ENCODE measurements at regions not wholly inside any gene's neighbourhood (a gene's known extent, or its start where the extent isn't known, plus 50 kb on each side); places are given as distances from the start of the nearest gene placed in this dataset.
A peak's percentile ranks its signal among the peaks of the same experiment; 100 is the strongest.
"Not testable (repeated sequence)": the region's sequence is repeated elsewhere in the genome, so short reads cannot be mapped to it uniquely, and the experiment has no call there.

GRCh38 chr6:21880249-21880648 is 286.7 kb downstream of the SOX4 start:
- not testable (repeated sequence) for H2AK5ac ChIP-seq (ENCODE audit: low read length, severe bottlenecking); H3K18ac ChIP-seq (ENCODE audit: low read depth in 1 of 2, low read length in 2 of 2); H3K4me3 ChIP-seq (ENCODE audit: insufficient read depth in 1 of 2, low read depth in 1 of 2, low read length in 2 of 2); H4K8ac ChIP-seq (ENCODE audit: low read length); H3K4me2 ChIP-seq (ENCODE audit: low read length, poor library complexity, severe bottlenecking); H3K36me3 ChIP-seq (ENCODE audit: control insufficient read depth in 1 of 2, insufficient read depth in 2 of 2, low read depth in 1 of 2, low read length in 2 of 2); H3K23ac ChIP-seq (ENCODE audit: low read length in 2 of 2); H2AFZ ChIP-seq (ENCODE audit: low read depth, low read length); H3K9me3 ChIP-seq (ENCODE audit: control insufficient read depth, low read length); H2BK12ac ChIP-seq (ENCODE audit: low read length in 2 of 2); H3K4me1 ChIP-seq (ENCODE audit: control insufficient read depth, insufficient read depth, low read depth, low read length); H3K27me3 ChIP-seq (ENCODE audit: control insufficient read depth in 1 of 2, insufficient read depth in 1 of 2, low read length in 2 of 2); H2BK15ac ChIP-seq (ENCODE audit: low read depth, poor library complexity, severe bottlenecking); H3K4ac ChIP-seq (ENCODE audit: low read depth in 1 of 2, low read length in 2 of 2); H3K27ac ChIP-seq (ENCODE audit: low read length, poor library complexity, severe bottlenecking); DNase-seq; H3K14ac ChIP-seq (ENCODE audit: low read length in 2 of 2); H2BK5ac ChIP-seq (ENCODE audit: low read depth, low read length, poor library complexity, severe bottlenecking); H3K79me1 ChIP-seq (replicated peaks; ENCODE audit: low read length, poor library complexity, severe bottlenecking); H4K91ac ChIP-seq (ENCODE audit: low read length); H3K9ac ChIP-seq (ENCODE audit: low read length); H2BK120ac ChIP-seq (ENCODE audit: low read depth, low read length)
- WGBS, result no CpG with 5 or more reads among the region's 2 CpGs

GRCh38 chr6:21881969-21882465 is 288.5 kb downstream of the SOX4 start:
- Histone ChIP-seq H3K79me1 (replicated peaks; ENCODE audit: low read length, poor library complexity, severe bottlenecking) (peaks cover 1% of the 10 kb centered on the region), H2AK5ac (ENCODE audit: low read length, severe bottlenecking) (no peak overlapping the region), H3K14ac (ENCODE audit: low read length in 2 of 2) (no peak overlapping the region), H4K91ac (ENCODE audit: low read length) (no peak overlapping the region), H2BK120ac (ENCODE audit: low read depth, low read length) (no peak overlapping the region), H2BK5ac (ENCODE audit: low read depth, low read length, poor library complexity, severe bottlenecking) (no peak overlapping the region), H3K4ac (ENCODE audit: low read depth in 1 of 2, low read length in 2 of 2) (no peak overlapping the region), H3K18ac (ENCODE audit: low read depth in 1 of 2, low read length in 2 of 2) (no peak overlapping the region), H3K27me3 (ENCODE audit: control insufficient read depth in 1 of 2, insufficient read depth in 1 of 2, low read length in 2 of 2) (no peaks in the 10 kb centered on the region), H3K9ac (ENCODE audit: low read length) (no peak overlapping the region), H2BK15ac (ENCODE audit: low read depth, poor library complexity, severe bottlenecking) (no peak overlapping the region), H4K8ac (ENCODE audit: low read length) (no peak overlapping the region), H3K27ac (ENCODE audit: low read length, poor library complexity, severe bottlenecking) (no peak overlapping the region), H3K36me3 (ENCODE audit: control insufficient read depth in 1 of 2, insufficient read depth in 2 of 2, low read depth in 1 of 2, low read length in 2 of 2) (no peaks in the 10 kb centered on the region), H2BK12ac (ENCODE audit: low read length in 2 of 2) (no peak overlapping the region), H3K4me1 (ENCODE audit: control insufficient read depth, insufficient read depth, low read depth, low read length) (peaks cover 4% of the 10 kb centered on the region), H2AFZ (ENCODE audit: low read depth, low read length) (no peak overlapping the region), H3K4me2 (ENCODE audit: low read length, poor library complexity, severe bottlenecking) (no peak overlapping the region), H3K4me3 (ENCODE audit: insufficient read depth in 1 of 2, low read depth in 1 of 2, low read length in 2 of 2) (no peak overlapping the region), H3K23ac (ENCODE audit: low read length in 2 of 2) (no peak overlapping the region), H3K9me3 (ENCODE audit: control insufficient read depth, low read length) (peaks cover 5% of the 10 kb centered on the region)
- WGBS, result 71% methylated on average over 1 of the region's 1 CpG
- no peak for DNase-seq

GRCh38 chr6:21883595-21884328 is 290.2 kb downstream of the SOX4 start:
- Histone ChIP-seq H4K91ac (ENCODE audit: low read length) (no peak overlapping the region), H3K4me1 (ENCODE audit: control insufficient read depth, insufficient read depth, low read depth, low read length) (peaks cover 8% of the 10 kb centered on the region), H3K27ac (ENCODE audit: low read length, poor library complexity, severe bottlenecking) (no peak overlapping the region), H3K9ac (ENCODE audit: low read length) (no peak overlapping the region), H3K4ac (ENCODE audit: low read depth in 1 of 2, low read length in 2 of 2) (no peak overlapping the region), H4K8ac (ENCODE audit: low read length) (no peak overlapping the region), H3K4me3 (ENCODE audit: insufficient read depth in 1 of 2, low read depth in 1 of 2, low read length in 2 of 2) (no peak overlapping the region), H3K4me2 (ENCODE audit: low read length, poor library complexity, severe bottlenecking) (no peak overlapping the region), H3K14ac (ENCODE audit: low read length in 2 of 2) (no peak overlapping the region), H2AFZ (ENCODE audit: low read depth, low read length) (no peak overlapping the region), H3K23ac (ENCODE audit: low read length in 2 of 2) (no peak overlapping the region), H3K79me1 (replicated peaks; ENCODE audit: low read length, poor library complexity, severe bottlenecking) (peaks cover 1% of the 10 kb centered on the region), H3K9me3 (ENCODE audit: control insufficient read depth, low read length) (peaks cover 5% of the 10 kb centered on the region), H2BK120ac (ENCODE audit: low read depth, low read length) (no peak overlapping the region), H3K27me3 (ENCODE audit: control insufficient read depth in 1 of 2, insufficient read depth in 1 of 2, low read length in 2 of 2) (no peaks in the 10 kb centered on the region), H2BK15ac (ENCODE audit: low read depth, poor library complexity, severe bottlenecking) (no peak overlapping the region), H2BK5ac (ENCODE audit: low read depth, low read length, poor library complexity, severe bottlenecking) (no peak overlapping the region), H2BK12ac (ENCODE audit: low read length in 2 of 2) (no peak overlapping the region), H3K18ac (ENCODE audit: low read depth in 1 of 2, low read length in 2 of 2) (no peak overlapping the region), H3K36me3 (ENCODE audit: control insufficient read depth in 1 of 2, insufficient read depth in 2 of 2, low read depth in 1 of 2, low read length in 2 of 2) (no peaks in the 10 kb centered on the region), H2AK5ac (ENCODE audit: low read length, severe bottlenecking) (peak overlapping the region; percentile 91)
- WGBS, result over 99% methylated on average over 5 of the region's 5 CpGs
- DNase-seq, result no peak

GRCh38 chr6:21885111-21885510 is 291.6 kb downstream of the SOX4 start:
- Histone ChIP-seq H3K4me2 (ENCODE audit: low read length, poor library complexity, severe bottlenecking) (peak overlapping the region; percentile 36), H2BK12ac (ENCODE audit: low read length in 2 of 2) (no peak overlapping the region), H2BK5ac (ENCODE audit: low read depth, low read length, poor library complexity, severe bottlenecking) (peak overlapping the region; percentile 100), H3K27ac (ENCODE audit: low read length, poor library complexity, severe bottlenecking) (peak overlapping the region; percentile 100), H3K79me1 (replicated peaks; ENCODE audit: low read length, poor library complexity, severe bottlenecking) (peaks cover 1% of the 10 kb centered on the region), H3K4me3 (ENCODE audit: insufficient read depth in 1 of 2, low read depth in 1 of 2, low read length in 2 of 2) (no peak overlapping the region), H2BK15ac (ENCODE audit: low read depth, poor library complexity, severe bottlenecking) (no peak overlapping the region), H3K23ac (ENCODE audit: low read length in 2 of 2) (no peak overlapping the region), H3K9me3 (ENCODE audit: control insufficient read depth, low read length) (peaks cover 5% of the 10 kb centered on the region), H2AFZ (ENCODE audit: low read depth, low read length) (no peak overlapping the region), H3K4me1 (ENCODE audit: control insufficient read depth, insufficient read depth, low read depth, low read length) (peaks cover 8% of the 10 kb centered on the region), H4K8ac (ENCODE audit: low read length) (no peak overlapping the region), H4K91ac (ENCODE audit: low read length) (peak overlapping the region; percentile 22), H3K14ac (ENCODE audit: low read length in 2 of 2) (no peak overlapping the region), H3K27me3 (ENCODE audit: control insufficient read depth in 1 of 2, insufficient read depth in 1 of 2, low read length in 2 of 2) (no peaks in the 10 kb centered on the region), H2BK120ac (ENCODE audit: low read depth, low read length) (no peak overlapping the region), H3K18ac (ENCODE audit: low read depth in 1 of 2, low read length in 2 of 2) (no peak overlapping the region), H3K4ac (ENCODE audit: low read depth in 1 of 2, low read length in 2 of 2) (no peak overlapping the region), H2AK5ac (ENCODE audit: low read length, severe bottlenecking) (peak overlapping the region; percentile 93), H3K36me3 (ENCODE audit: control insufficient read depth in 1 of 2, insufficient read depth in 2 of 2, low read depth in 1 of 2, low read length in 2 of 2) (no peaks in the 10 kb centered on the region), H3K9ac (ENCODE audit: low read length) (peak overlapping the region; percentile 39)
- WGBS, result 100% methylated on average over 1 of the region's 1 CpG
- DNase-seq, result no peak

All from mesenchymal stem cell (in vitro differentiated cells and primary cell).